SKM-1 treated with dmso at 0.1 percent for 144 hours (cell line): ENCODE measurements at regions not wholly inside any gene's neighbourhood (a gene's known extent, or its start where the extent isn't known, plus 50 kb on each side); places are given as distances from the start of the nearest gene placed in this dataset.

Source experiments
- DNase-seq: peaks from one replicate; lab custom pipeline; 2025; ENCODE audit not compliant: unreplicated experiment; lab: John Stamatoyannopoulos, UW

DNA sequence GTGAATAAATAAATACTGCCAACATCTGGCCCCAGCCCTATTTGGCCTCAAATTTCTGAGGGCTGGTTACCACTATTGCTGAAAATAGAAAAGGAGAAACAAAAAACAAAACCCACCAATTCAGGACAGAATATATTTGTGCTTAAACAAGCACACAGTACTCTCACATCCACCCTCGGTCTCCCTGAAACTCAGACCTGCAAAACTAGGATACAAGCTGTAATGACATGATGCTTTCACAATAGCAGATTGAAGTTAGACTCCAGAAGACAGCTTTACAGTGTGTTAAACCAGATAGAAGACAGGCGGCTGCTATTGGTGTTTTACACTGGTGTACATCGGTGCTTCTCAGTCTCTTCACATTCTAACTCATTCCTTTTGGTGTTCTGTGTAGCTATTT, 214.9 kb upstream of the DMRT1 start:
- no peak for DNase-seq

DNA sequence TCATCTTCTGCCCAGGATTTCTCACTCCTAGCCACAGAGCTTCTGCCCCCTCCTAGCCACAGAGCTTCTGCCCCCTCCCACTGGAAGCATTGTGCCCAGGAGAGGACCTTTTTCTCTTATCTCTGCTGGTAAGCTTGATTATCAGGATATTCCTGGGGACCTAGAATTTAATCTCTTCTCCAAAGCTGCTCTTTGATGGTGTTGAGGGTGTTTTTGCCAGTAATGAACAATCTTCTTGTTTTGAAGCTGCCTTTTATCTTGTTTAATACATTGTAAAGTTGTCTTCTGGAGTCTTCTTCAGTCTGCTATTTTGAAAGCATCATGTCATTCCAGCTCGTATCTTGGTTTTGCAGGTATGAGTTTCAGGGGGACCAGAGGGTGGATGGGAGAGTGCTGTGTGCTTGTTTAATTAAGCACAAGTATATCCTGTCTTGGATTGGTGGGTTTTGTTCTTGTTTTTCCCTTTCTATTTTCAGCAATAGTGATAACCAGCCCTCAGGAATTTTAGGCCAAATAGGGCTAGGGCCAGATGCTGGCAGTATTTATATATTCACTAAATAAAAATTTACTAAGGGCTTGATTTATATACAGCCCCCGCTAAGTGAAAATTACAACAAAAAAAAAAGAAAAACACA, 214.0 kb upstream of the DMRT1 start:
- DNase-seq = no peak

DNA sequence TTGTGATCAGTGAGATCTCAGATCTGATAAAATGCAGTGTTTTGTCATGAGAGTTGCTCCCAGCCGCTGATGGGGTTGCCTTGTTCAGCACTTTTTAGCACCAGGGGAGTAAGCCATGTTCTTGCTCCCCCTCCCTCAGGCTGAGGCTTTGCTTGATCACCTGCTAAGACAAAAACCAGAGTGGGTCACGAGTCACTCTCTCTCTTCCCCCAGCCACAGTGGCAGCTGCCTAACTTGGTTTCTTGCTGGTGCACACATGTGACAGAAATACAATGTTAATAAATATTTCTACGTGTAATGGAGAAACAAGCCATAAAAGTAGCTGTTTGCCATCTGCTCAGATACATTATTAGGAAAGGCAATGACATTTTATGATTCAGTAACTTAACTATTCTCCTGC, 212.4 kb upstream of the DMRT1 start:
- no peak for DNase-seq

DNA sequence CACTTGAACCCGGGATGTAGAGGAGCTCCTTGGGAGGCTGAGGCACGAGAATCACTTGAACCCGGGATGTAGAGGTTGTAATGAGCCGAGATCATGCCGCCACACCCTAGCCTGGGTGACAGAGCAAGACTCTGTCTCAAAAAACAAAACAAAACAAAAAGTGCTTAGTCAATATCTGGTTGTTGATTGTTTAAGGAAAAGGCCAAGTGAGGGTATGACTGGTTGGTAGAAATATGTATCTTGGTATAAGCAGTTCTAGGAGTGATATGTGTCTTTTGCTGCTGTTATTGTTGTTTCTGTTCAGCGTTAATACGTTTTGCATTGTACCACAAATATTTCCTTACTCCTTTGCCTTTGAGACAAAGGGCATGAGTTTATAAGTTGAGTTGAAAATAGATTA, 210.7 kb upstream of the DMRT1 start:
- DNase-seq = no peak

DNA sequence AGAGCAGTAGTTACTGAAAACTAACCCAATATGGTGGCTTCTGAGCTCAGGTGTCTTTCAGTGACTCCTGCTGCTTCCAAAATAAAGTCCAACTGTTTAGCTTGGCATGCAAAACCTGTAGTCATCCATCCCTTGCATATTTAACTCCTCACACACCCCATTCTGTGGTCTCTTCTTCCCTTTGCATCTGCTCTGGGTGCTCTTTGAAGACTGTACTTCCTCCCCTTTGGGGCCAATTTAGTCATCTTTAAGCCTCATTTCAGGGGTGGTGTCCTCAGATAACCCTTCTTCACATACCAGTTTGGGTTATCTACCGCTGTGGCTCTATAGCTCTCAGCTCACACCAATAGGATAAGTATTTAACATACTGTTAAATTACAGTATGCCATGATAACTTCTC, 209.9 kb upstream of the DMRT1 start:
- DNase-seq = peak; percentile 27

DNA sequence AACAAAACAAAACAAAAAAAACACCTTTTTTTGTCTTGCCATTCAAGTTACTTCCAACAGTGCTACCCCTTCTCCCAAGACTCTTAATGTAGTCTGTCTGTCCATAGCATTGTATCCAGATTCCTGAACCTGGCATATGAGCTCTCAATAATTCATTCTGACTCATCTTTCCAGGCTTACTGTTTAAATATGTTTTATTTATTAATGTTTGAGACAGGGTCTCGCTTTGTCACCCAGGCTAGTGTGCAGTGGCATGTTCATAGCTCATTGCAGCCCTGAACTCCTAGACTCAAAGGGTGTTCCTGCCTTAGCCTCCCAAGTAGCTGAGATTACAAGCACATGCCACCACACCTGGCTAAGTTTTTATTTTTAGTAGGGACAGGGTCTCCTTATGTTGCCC, 208.0 kb upstream of the DMRT1 start:
- DNase-seq = no peak

DNA sequence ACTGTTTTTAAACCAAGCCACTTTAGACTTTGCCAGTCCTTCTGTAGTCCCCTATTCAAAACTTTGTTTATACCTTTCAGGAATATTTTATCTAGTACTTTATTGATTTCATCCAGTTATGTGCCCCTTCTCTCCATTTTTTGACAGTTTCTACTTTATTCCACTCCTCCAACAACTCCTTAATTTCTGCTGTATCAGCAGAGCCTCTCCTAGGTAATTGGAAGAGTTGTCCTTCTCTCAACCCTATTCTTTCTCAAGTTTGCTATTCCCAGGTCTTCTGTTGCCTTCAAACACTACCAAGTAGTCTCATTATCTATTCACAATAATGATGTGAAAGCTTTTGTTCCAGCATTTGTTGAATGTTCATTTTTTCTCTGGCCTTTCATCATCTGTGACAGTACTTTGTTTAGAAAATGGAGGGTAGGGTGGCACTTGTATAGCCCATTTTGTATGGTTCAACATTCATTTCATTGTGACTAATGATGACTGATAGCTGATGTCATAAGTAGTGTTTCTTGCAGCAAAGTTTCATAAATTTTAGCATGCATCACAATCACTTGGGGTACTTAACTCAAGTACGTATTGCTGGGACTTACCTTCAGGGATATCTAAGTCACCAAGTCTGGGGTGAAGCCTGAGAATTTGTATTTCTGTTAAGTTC, 204.4 kb upstream of the DMRT1 start:
- DNase-seq = no peak

DNA sequence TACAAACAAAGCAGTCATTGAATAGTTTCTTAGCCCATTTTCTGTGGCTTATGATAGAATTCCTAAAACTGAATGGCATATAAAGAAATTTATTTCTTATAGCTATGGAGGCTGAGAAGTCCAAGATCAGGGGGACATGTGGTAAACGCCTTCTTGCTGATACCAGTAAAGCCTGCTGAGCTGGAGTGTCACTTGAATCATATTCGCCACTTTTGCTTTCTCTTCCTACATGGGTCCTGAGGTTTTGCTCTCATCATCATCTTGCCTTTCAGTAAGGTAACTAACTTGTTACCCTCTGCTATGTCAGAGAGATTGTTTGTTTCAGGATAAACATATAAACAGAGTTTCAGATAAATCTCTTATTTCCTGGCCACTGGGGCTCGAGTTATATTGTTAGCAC, 203.3 kb upstream of the DMRT1 start:
- DNase-seq = no peak

DNA sequence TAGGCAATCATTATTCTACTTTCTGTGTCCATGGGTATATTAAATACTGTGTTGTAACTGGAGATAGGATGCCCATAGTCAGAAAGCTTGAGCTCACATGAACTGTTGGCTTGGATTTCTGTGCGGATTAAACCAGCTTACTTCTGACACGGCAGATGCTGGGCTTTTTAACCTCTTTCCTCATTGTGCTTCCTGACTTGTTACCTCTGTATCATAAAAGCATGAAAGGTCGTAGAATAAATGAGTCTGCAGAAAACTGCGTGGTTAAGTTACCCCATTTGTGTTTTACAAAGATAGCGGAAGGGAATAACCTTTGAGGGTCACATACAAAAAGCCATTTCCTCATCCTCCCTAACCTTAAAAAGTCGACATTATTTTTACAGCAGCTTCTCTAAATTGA, 199.5 kb upstream of the DMRT1 start:
- peak; percentile 35 for DNase-seq

DNA sequence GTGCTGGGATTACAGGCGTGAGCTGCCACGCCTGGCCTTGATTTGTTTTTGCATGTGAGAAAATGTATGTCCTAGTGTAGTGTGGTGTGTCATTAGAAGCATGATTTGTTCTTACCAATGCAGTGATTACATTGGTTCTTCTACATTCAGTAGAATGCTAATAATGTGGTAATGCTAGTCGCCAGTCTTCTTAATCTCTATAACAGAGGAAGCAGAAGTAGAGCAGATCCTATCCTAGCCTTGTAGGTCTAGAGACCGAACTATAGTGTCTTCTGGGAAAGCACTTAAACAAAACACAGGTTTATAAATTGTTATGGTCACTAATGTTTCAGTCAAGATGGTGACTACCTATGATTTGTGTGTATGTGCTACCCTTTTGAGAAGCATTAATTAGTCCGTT, 197.5 kb upstream of the DMRT1 start:
- DNase-seq = no peak

DNA sequence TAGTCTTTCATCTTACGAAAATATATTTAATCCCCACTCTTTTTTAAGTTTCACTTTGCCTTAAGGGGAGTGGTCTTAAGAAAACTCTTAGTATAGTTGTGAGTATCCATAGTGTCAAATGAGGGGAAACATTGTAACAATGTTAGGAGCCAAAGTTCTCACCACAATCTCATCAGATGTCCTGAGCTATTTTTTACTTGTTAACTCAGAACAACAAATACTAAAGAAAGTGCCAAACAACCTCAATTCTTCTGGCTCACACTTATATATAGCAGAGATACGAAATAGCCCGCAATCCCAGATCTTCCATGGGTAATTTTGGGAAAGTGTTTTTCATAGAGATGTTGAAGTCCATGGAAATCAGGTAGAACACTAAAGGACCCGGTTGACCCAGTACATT, 194.0 kb upstream of the DMRT1 start:
- DNase-seq = no peak

DNA sequence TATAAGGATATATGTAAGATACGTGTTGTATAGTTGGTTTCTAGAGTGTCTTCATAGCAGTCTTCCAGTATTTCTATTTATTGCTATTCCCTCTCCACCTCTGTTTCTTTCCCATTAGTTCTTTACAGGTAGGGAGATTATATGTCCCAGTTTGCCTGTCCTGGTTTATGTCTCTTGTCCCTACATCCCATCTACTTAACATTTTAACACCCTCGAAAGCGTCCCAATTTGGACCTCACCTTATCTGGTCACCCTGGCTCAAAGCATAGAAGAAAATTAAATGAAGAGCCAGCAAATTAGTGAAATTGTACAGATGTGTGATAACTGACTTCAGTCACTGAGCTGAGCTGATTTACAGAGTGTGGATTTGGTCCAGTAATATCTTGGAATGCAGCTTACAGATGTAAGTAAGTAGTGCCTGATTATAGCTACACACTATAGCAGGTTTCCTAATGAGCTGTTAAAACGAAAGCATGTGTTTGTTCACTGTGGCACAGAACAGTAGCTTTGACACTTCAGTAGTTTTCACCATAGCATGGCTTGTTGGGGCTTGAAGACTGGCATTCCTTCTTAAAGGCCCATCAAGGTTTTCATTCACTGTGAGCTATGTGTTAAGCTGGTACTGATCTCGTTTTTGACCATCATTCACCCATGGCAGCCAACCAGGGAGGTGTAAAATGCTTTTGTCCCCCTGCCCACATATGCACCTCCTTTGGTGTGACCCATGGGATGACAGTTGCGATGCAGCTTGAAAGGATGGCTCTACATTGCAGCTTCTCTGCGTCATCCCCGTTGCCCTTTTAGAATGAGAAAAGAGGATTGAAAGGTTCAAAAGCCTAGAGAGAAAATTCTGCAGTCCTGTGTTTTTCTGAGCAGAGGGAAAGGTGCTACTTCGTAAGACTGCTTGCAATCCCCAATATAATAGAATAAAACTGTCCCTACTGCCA, 192.1 kb upstream of the DMRT1 start:
- no peak for DNase-seq

DNA sequence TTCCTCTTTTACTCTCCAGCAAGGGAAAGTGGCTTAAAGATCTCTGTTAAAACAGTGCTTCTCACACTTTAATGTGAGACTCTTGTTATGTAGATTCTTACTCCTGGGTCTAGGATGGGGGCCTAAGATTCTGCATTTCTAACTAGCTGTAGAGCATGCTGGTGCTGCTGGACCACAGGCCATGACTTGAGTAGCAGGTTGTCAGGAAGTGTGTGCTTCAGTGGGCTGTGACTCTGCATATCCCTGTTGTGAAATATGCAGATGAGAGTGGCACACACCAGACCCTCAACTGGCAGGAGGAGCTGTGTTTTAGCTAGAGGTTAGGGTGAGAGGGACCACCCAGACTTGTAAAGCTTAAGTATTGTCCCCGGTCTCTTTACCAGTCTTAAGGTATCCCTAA, 191.1 kb upstream of the DMRT1 start:
- DNase-seq = no peak

DNA sequence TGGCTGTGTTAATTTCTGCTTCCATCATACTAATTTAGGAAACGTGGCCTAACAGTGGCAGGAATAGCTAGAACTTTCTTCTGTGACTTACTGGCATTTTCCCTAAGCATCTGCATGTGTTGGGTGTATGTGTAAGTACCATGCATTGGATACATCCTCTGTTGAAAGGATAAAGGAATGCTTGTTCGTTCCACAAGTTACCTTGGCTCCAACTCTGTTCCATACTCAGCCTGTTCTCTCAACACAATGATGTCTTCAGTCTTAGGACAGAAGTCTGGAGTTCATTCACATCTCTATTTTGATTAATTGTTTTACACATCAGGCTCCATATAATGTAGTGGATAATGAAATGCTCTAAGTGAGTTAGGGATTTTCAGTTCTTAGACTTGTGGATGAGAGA, 190.1 kb upstream of the DMRT1 start:
- no peak for DNase-seq

DNA sequence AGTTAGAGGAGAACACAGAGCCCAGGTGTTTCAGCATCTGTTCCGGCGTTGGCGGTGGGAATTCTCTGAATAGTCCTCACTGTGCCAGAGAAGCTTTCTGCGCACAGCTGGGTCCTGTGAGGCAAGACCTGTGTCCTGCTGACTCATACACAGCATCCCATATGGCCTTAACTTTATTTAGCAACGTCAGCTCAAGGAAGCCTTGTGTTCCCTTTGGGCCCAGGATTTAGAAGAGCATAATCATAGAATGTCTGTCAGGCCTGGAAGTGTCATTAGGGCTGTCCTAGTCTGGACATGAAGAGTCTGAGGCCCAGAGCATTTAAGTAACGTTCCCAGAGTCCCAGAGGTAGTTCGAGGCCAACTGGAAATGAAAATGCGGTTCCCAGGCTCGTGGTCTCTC, 188.6 kb upstream of the DMRT1 start:
- no peak for DNase-seq

DNA sequence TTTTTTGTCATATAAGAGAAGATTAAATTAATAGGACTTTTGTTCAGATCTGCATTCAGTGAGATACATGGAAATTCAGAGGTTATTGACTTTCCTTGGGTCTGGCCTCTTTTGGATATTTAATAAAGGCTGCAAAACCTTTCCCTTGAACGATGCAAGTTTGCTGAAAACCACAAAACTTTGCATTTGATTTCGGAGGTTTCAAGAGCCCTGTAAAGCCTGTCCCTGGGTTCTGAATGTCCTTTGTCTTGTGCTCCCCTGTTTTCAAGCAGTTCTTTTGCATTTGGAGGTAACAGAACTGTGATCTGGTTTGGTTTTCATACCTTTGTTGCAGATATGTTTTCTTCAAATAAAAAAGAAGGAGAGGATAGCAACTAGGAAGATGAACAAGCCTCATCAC, 188.1 kb upstream of the DMRT1 start:
- no peak for DNase-seq

DNA sequence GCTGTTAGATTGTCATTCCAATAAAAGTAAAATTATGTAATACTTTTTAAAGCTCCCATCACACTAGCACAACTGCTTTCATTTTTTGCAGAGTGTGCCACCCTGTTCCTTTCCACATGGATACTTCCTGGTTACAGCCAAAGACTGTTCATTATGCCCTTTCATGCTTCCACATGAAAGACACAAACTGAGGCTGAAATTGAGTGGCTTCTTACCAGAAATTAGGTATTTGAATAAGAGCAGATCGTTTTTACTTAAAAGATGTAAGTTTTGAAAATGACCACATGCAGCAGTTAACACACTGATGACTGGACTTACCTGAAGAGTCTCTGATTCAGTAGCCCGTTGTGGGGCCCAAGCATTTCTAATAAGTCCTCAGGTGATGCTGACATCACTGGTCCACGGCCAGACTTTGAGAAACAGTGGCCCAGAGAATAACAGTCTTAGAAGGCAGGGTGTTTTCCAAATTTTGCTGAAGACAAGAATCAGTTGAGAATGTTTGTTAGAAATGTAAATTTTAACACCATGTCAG, 187.6 kb upstream of the DMRT1 start:
- no peak for DNase-seq

DNA sequence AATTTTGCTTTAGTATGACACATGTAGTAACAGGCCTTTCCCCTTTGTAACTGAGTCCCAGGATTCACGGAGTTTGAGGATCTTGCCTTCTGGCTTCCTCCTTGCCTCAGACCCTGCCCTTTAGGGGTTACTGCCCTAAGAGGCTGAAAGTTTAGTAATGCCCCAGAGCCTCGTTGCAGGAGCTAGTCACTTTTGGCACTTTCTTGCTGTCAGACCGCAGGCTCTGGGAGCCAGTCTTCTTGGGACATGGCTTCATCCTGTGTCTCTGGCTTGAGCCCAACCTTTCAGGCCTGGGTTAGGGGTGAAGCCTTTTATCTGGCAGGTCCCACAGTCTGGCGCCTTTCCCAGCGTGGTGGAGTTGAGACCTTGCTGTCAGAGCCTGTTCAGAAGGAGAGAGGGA, 185.6 kb upstream of the DMRT1 start:
- no peak for DNase-seq

DNA sequence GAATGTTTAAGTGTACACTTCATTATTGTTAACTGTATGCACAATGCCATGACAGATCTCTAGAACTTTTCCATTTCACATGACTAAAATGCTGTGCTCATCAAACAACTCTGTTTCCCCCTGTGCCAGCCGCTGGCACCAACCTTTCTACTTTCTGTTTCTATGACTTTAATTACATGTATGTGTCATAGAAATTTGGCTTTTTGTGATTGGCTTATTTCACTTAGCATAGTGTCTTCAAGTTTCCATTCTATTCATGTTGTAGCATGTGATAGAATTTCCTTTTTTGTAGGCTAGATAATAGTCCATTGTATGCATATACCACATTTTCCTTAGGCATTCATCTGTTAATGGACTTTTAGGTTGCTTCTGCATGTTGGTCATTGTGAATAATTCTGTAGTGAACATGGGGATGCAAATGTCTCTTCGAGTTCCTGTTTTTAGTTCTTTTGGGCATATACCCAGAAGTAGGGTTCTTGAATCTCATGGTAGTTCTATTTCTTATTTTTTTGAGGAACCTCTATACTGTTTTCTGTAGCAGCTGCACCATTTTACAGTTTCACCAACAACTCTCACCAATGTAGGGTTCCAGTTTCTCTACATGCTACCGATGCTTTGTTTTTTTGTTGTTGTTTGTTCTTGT, 184.4 kb upstream of the DMRT1 start:
- peak; percentile 3 for DNase-seq

DNA sequence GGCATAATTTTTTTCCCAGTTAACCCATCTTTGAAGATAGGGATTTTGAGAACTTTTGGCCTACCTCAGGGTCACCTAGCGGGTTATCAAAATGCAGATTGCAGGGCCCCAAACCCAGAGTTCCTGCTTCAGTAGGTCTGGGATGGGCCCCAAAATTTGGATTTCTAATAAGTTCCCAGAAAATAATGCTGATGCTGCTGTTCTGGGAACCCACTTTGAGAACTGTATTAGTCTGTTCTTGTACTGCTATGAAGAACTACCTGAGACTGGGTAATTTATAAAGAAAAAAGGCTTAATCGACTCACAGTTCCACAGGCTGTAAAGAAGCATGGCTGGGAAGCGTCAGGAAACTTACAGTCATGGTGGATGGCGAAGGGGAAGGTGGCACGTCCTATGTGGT, 182.2 kb upstream of the DMRT1 start:
- no peak for DNase-seq

DNA sequence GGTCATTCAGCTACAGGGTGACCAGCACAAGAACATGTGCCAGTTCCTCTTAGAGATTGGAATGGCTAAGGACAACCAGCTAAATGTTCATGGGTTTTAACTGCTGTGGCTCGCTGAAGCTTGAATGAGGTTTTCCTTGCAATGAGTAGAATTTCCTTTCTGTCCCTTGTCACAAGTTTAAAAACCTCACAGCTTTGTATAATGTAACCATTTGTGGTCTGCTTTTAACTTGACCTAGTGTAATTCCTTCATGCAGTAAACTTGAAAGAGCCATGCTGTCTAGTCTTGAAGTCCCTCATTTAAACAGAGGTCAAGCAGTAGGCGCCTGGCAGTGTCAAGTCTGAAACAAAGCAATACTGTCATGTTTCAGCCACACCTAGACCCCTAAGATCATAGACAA, 181.3 kb upstream of the DMRT1 start:
- DNase-seq = no peak
